ENCODE measurements at regions not wholly inside any gene's neighbourhood (a gene's known extent, or its start where the extent isn't known, plus 50 kb on each side); places are given as distances from the start of the nearest gene placed in this dataset.
"Not testable (repeated sequence)": the region's sequence is repeated elsewhere in the genome, so short reads cannot be mapped to it uniquely, and the experiment has no call there.

DNA sequence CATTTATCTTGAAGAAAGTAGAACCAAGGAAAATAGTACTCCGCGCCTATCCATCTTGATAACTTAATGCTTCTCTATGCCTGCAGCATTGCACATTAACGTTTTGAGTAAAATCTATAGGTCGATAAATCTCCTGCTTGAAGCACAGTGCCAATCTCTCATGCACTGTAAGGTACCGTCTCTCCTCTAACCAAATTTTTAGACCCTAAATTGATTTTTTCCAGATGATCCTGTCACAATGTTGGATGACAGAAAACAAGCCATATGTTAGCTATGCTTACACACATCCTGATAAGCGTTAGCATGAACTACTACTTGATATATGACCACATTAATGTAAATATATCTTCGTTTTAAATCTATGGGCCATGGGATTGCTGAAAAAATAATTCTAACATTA is 723.8 kb upstream of the CDH6 start:
- H3K4ac ChIP-seq (ENCODE audit: low read depth in 1 of 2, low read length in 2 of 2) = no peak overlapping the region
- H3K79me1 ChIP-seq (replicated peaks; ENCODE audit: low read length, poor library complexity, severe bottlenecking) = no peaks in the 10 kb centered on the region
- no peak overlapping the region for H2BK12ac ChIP-seq (ENCODE audit: low read length in 2 of 2)
- H3K4me3 ChIP-seq (ENCODE audit: insufficient read depth in 1 of 2, low read depth in 1 of 2, low read length in 2 of 2) = no peak overlapping the region
- 89% methylated on average over 5 of the region's 7 CpGs for WGBS
- no peak overlapping the region for H3K18ac ChIP-seq (ENCODE audit: low read depth in 1 of 2, low read length in 2 of 2)
- no peak overlapping the region for H3K4me2 ChIP-seq (ENCODE audit: low read length, poor library complexity, severe bottlenecking)
- H3K14ac ChIP-seq (ENCODE audit: low read length in 2 of 2) = no peak overlapping the region
- no peaks in the 10 kb centered on the region for H3K27me3 ChIP-seq (ENCODE audit: control insufficient read depth in 1 of 2, insufficient read depth in 1 of 2, low read length in 2 of 2)
- no peak overlapping the region for H4K91ac ChIP-seq (ENCODE audit: low read length)
- H2AK5ac ChIP-seq (ENCODE audit: low read length, severe bottlenecking) = no peak overlapping the region
- H2BK15ac ChIP-seq (ENCODE audit: low read depth, poor library complexity, severe bottlenecking) = no peak overlapping the region
- no peaks in the 10 kb centered on the region for H3K36me3 ChIP-seq (ENCODE audit: control insufficient read depth in 1 of 2, insufficient read depth in 2 of 2, low read depth in 1 of 2, low read length in 2 of 2)
- H2BK120ac ChIP-seq (ENCODE audit: low read depth, low read length) = no peak overlapping the region
- no peak overlapping the region for H3K27ac ChIP-seq (ENCODE audit: low read length, poor library complexity, severe bottlenecking)
- H2AFZ ChIP-seq (ENCODE audit: low read depth, low read length) = no peak overlapping the region
- no peak overlapping the region for H3K23ac ChIP-seq (ENCODE audit: low read length in 2 of 2)
- H2BK5ac ChIP-seq (ENCODE audit: low read depth, low read length, poor library complexity, severe bottlenecking) = no peak overlapping the region
- H3K9ac ChIP-seq (ENCODE audit: low read length) = no peak overlapping the region
- peaks cover 33% of the 10 kb centered on the region for H3K9me3 ChIP-seq (ENCODE audit: control insufficient read depth, low read length)
- DNase-seq = no peak
- H3K4me1 ChIP-seq (ENCODE audit: control insufficient read depth, insufficient read depth, low read depth, low read length) = no peaks in the 10 kb centered on the region
- no peak overlapping the region for H4K8ac ChIP-seq (ENCODE audit: low read length)

- Histone ChIP-seq H4K91ac (ENCODE audit: low read length) (no peak overlapping the region), H3K27ac (ENCODE audit: low read length, poor library complexity, severe bottlenecking) (no peak overlapping the region), H3K79me1 (replicated peaks; ENCODE audit: low read length, poor library complexity, severe bottlenecking) (no peaks in the 10 kb centered on the region), H3K9ac (ENCODE audit: low read length) (no peak overlapping the region), H3K4me1 (ENCODE audit: control insufficient read depth, insufficient read depth, low read depth, low read length) (no peaks in the 10 kb centered on the region), H2BK12ac (ENCODE audit: low read length in 2 of 2) (no peak overlapping the region), H3K36me3 (ENCODE audit: control insufficient read depth in 1 of 2, insufficient read depth in 2 of 2, low read depth in 1 of 2, low read length in 2 of 2) (no peaks in the 10 kb centered on the region), H2BK5ac (ENCODE audit: low read depth, low read length, poor library complexity, severe bottlenecking) (no peak overlapping the region), H3K14ac (ENCODE audit: low read length in 2 of 2) (no peak overlapping the region), H3K18ac (ENCODE audit: low read depth in 1 of 2, low read length in 2 of 2) (no peak overlapping the region), H3K4ac (ENCODE audit: low read depth in 1 of 2, low read length in 2 of 2) (no peak overlapping the region), H2BK120ac (ENCODE audit: low read depth, low read length) (no peak overlapping the region), H2AK5ac (ENCODE audit: low read length, severe bottlenecking) (no peak overlapping the region), H3K4me3 (ENCODE audit: insufficient read depth in 1 of 2, low read depth in 1 of 2, low read length in 2 of 2) (no peak overlapping the region), H3K9me3 (ENCODE audit: control insufficient read depth, low read length) (peaks cover 17% of the 10 kb centered on the region), H2AFZ (ENCODE audit: low read depth, low read length) (no peak overlapping the region), H2BK15ac (ENCODE audit: low read depth, poor library complexity, severe bottlenecking) (no peak overlapping the region), H3K27me3 (ENCODE audit: control insufficient read depth in 1 of 2, insufficient read depth in 1 of 2, low read length in 2 of 2) (no peaks in the 10 kb centered on the region), H3K23ac (ENCODE audit: low read length in 2 of 2) (no peak overlapping the region), H3K4me2 (ENCODE audit: low read length, poor library complexity, severe bottlenecking) (no peak overlapping the region), H4K8ac (ENCODE audit: low read length) (no peak overlapping the region)
- DNase-seq = no peak
Measured at GRCh38 chr5:30458681-30459080, 734.8 kb upstream of the CDH6 start.

- not testable (repeated sequence) for H3K14ac ChIP-seq (ENCODE audit: low read length in 2 of 2); H4K91ac ChIP-seq (ENCODE audit: low read length); H2BK5ac ChIP-seq (ENCODE audit: low read depth, low read length, poor library complexity, severe bottlenecking); H2BK12ac ChIP-seq (ENCODE audit: low read length in 2 of 2); H3K27ac ChIP-seq (ENCODE audit: low read length, poor library complexity, severe bottlenecking); H3K4ac ChIP-seq (ENCODE audit: low read depth in 1 of 2, low read length in 2 of 2); H3K4me2 ChIP-seq (ENCODE audit: low read length, poor library complexity, severe bottlenecking); H2AFZ ChIP-seq (ENCODE audit: low read depth, low read length); H3K9ac ChIP-seq (ENCODE audit: low read length); DNase-seq; H2BK15ac ChIP-seq (ENCODE audit: low read depth, poor library complexity, severe bottlenecking); H3K4me3 ChIP-seq (ENCODE audit: insufficient read depth in 1 of 2, low read depth in 1 of 2, low read length in 2 of 2); H3K27me3 ChIP-seq (ENCODE audit: control insufficient read depth in 1 of 2, insufficient read depth in 1 of 2, low read length in 2 of 2); H3K36me3 ChIP-seq (ENCODE audit: control insufficient read depth in 1 of 2, insufficient read depth in 2 of 2, low read depth in 1 of 2, low read length in 2 of 2); H3K23ac ChIP-seq (ENCODE audit: low read length in 2 of 2); H3K79me1 ChIP-seq (replicated peaks; ENCODE audit: low read length, poor library complexity, severe bottlenecking); H3K4me1 ChIP-seq (ENCODE audit: control insufficient read depth, insufficient read depth, low read depth, low read length); H4K8ac ChIP-seq (ENCODE audit: low read length); H2BK120ac ChIP-seq (ENCODE audit: low read depth, low read length); H2AK5ac ChIP-seq (ENCODE audit: low read length, severe bottlenecking); H3K18ac ChIP-seq (ENCODE audit: low read depth in 1 of 2, low read length in 2 of 2)
- H3K9me3 ChIP-seq (ENCODE audit: control insufficient read depth, low read length) = peaks cover 12% of the 10 kb centered on the region
- WGBS = 84% methylated on average over 3 of the region's 3 CpGs
Measured at GRCh38 chr5:30455484-30455883, 738.0 kb upstream of the CDH6 start.

GRCh38 chr5:30453168-30453567 is 740.3 kb upstream of the CDH6 start:
- Histone ChIP-seq H3K27me3 (ENCODE audit: control insufficient read depth in 1 of 2, insufficient read depth in 1 of 2, low read length in 2 of 2) (no peaks in the 10 kb centered on the region), H3K36me3 (ENCODE audit: control insufficient read depth in 1 of 2, insufficient read depth in 2 of 2, low read depth in 1 of 2, low read length in 2 of 2) (no peaks in the 10 kb centered on the region), H2BK12ac (ENCODE audit: low read length in 2 of 2) (no peak overlapping the region), H2BK5ac (ENCODE audit: low read depth, low read length, poor library complexity, severe bottlenecking) (no peak overlapping the region), H2BK120ac (ENCODE audit: low read depth, low read length) (no peak overlapping the region), H2AK5ac (ENCODE audit: low read length, severe bottlenecking) (no peak overlapping the region), H3K4me2 (ENCODE audit: low read length, poor library complexity, severe bottlenecking) (no peak overlapping the region), H3K27ac (ENCODE audit: low read length, poor library complexity, severe bottlenecking) (no peak overlapping the region), H2AFZ (ENCODE audit: low read depth, low read length) (no peak overlapping the region), H3K9me3 (ENCODE audit: control insufficient read depth, low read length) (peaks cover 24% of the 10 kb centered on the region), H3K79me1 (replicated peaks; ENCODE audit: low read length, poor library complexity, severe bottlenecking) (no peaks in the 10 kb centered on the region), H3K23ac (ENCODE audit: low read length in 2 of 2) (no peak overlapping the region), H2BK15ac (ENCODE audit: low read depth, poor library complexity, severe bottlenecking) (no peak overlapping the region), H3K4me1 (ENCODE audit: control insufficient read depth, insufficient read depth, low read depth, low read length) (no peaks in the 10 kb centered on the region), H3K14ac (ENCODE audit: low read length in 2 of 2) (no peak overlapping the region), H3K4me3 (ENCODE audit: insufficient read depth in 1 of 2, low read depth in 1 of 2, low read length in 2 of 2) (no peak overlapping the region), H3K18ac (ENCODE audit: low read depth in 1 of 2, low read length in 2 of 2) (no peak overlapping the region), H3K4ac (ENCODE audit: low read depth in 1 of 2, low read length in 2 of 2) (no peak overlapping the region), H4K91ac (ENCODE audit: low read length) (no peak overlapping the region), H4K8ac (ENCODE audit: low read length) (no peak overlapping the region), H3K9ac (ENCODE audit: low read length) (no peak overlapping the region)
- no peak for DNase-seq
- WGBS = no CpG with 5 or more reads among the region's 1 CpG
